ENCODE measurements at regions not wholly inside any gene's neighbourhood (a gene's known extent, or its start where the extent isn't known, plus 50 kb on each side); places are given as distances from the start of the nearest gene placed in this dataset.

DNA sequence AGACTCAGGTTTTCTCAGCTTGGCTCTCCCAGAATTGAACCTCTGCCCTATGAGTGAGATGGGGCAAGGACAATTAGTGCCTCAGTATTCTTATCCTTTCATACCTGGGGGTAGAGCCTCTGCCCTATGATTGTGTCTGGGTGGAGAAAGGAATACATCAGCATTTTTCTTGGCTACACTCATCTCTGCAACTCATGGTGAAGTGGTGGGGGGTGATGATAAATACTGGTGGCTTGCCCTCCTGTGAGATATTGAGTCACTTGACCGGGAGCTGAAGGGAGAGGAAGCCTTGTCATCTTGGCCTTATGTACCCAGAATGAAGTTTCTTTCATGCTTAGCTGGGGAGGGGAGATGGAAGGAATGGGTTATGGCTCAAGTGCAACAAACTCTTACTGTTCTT, 71.3 kb upstream of the ENOX2 start:
- peak; percentile 13 for DNase-seq

GRCh38 chrX:130975947-130976346, 72.9 kb upstream of the ENOX2 start:
- peak; percentile 34 for DNase-seq

GRCh38 chrX:130981836-130982235, 76.3 kb upstream of the ARHGAP36 start:
- DNase-seq, result no peak

DNA sequence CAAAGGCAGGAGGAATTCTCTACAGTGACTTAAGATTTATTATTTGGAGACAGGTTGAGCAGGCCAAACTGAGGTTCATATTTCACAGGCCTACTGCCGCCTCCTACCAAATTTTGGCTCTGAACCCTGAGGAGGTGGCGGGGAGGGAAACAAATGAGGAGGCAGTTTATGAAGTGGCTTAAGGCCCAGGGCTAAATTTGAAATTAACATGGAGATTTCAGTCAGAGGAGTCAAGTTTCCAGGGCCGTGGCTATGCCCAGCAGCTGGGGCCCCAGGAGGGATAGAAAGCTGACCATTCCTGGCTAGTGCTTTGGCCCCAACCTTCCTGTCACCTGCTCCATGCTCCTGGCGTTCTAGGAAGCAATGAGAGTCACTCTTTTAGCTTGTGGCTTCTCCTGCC, 73.4 kb upstream of the ARHGAP36 start:
- DNase-seq, result no peak

DNA sequence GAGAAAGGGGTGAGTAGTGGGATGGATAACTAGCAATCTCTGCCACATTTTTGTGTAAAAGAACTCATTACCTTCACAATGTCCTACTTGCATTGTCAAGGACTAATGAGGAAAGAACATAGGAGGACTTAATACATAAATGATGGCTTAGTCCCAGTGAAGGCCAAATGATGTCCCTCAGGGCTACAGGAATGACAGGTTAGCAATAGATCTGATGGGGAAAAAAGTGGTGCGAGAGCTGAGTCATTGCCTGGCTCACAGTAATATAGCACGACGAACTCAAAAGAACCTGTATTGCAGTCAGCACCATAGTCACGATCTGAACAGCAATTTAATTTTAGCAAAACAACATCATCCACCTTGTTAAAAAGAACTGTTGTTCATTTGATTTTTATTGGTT, 70.9 kb upstream of the ARHGAP36 start:
- DNase-seq, result no peak

DNA sequence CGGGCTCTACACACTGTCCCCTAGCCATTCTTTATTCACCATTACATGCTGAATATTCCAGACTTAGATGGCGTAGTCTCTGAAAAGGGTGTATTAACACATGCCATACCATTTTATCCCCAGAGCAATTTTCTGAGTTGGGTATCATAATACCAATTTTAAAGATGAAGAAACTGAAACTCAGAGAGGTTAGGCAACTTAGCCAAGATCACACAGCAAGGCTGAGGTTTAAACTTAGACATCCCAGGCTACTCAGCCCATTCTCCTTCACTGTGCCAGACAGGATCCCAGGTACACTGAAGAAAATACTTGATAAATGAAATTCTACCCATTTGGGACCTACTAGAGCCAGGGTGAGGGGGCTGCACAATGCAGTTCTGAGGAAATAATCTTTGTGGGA, 67.4 kb upstream of the ARHGAP36 start:
- no peak for DNase-seq

DNA sequence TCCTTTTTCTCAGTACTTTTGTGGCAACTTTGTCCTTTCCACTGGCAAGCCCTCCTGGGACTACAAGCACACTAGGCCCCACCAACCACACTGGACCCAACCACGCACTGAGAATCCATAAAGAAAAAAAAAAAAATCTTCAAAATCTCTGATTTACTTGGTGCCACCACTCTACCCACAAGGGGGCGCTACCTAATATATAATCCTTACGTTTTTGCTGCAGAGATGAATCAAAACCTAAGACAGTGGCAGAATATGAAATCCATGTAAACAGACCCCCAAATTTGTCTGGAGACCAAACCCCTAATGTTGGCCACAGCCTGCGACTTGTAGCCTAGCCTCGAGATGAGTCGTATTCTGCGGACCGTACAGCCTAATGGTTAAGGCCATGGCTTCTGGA, 63.5 kb upstream of the ARHGAP36 start:
- peak; percentile 4 for DNase-seq

DNA sequence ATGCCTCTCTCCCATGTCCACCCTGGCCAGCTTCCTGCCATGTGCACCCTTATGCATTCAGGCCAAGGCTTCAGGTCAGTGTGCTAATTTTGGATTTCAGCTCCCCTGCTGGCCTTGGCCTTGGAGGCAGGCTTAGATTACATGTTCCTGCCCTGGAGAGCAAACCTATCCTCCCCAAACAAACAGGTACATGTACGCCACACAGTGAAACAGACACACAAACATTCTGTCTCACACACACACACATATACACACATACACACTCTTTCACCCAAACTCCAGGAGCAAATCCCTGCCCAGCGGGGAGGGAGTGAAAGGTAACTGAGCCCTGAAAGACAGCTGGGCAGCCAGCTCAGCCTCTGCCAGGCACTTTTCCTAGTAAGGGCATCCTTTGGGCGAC, 62.7 kb upstream of the ARHGAP36 start:
- DNase-seq, result no peak

DNA sequence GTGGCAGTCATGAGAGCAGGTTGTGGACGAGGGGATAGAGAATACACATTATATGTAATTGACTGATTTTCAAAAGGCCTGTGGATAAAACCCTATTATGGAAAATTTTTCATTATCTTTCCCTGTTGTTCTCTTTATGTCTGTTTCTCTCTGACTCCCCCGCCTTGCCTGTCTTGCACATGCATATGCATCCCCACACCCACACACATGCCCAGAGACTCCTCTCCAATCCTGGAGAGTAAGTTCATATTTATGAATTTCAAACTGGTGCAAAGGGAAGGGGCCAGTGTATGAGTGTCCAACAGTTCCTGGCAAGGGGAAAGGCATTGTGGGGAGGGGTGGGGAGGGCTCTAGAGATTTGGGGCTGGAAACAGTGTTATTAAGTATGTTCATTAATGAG, 60.8 kb upstream of the ARHGAP36 start:
- DNase-seq, result no peak

DNA sequence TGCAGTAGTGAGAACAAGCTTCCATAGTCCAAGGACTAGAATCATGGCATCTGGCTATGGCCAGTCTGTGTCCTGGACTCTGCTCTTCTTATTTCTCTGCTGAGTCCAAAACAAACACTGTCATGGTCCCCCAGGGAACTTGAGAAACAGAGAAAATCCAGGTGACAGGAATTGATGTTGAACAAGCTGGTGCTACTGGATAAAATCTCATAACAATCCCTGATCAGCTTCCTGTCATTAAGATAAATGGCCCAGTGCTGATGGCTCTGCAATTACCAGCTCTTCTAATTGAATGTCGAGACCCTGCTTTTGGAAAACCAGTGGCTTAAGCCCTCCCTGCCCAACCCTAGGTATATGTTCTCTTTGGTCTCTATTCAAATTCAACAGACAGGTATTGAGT, 58.8 kb upstream of the ARHGAP36 start:
- DNase-seq, result no peak

All from EL (cell line).